DMS 273 (cell line): ENCODE measurements at regions not wholly inside any gene's neighbourhood (a gene's known extent, or its start where the extent isn't known, plus 50 kb on each side); places are given as distances from the start of the nearest gene placed in this dataset.

Experiments
- DNase-seq: peaks from one replicate; lab custom pipeline; 2025; ENCODE audit not compliant: unreplicated experiment; lab: John Stamatoyannopoulos, UW

GRCh38 chr11:103659743-103660142 is 376.7 kb upstream of the DDI1 start:
- no peak for DNase-seq

- DNase-seq, result no peak
These were observed 375.3 kb upstream of the DDI1 start for GRCh38 chr11:103661185-103661584.

- no peak for DNase-seq
These were observed 374.4 kb upstream of the DDI1 start for GRCh38 chr11:103661991-103662390.

GRCh38 chr11:103662880-103663279 is 373.6 kb upstream of the DDI1 start:
- DNase-seq, result no peak

GRCh38 chr11:103668859-103669258 is 367.6 kb upstream of the DDI1 start:
- no peak for DNase-seq

- no peak for DNase-seq
These were observed 365.2 kb upstream of the DDI1 start for GRCh38 chr11:103671143-103671651.

GRCh38 chr11:103673773-103674172 is 362.7 kb upstream of the DDI1 start:
- no peak for DNase-seq

GRCh38 chr11:103676413-103676812 is 360.0 kb upstream of the DDI1 start:
- DNase-seq, result no peak

GRCh38 chr11:103680826-103681225 is 355.6 kb upstream of the DDI1 start:
- no peak for DNase-seq

- peak; percentile 32 for DNase-seq
These were observed 354.6 kb upstream of the DDI1 start for GRCh38 chr11:103681855-103682254.

- peak; percentile 74 for DNase-seq
These were observed 353.9 kb upstream of the DDI1 start for GRCh38 chr11:103682318-103683184.

- no peak for DNase-seq
These were observed 352.9 kb upstream of the DDI1 start for GRCh38 chr11:103683576-103683975.

GRCh38 chr11:103688924-103689323 is 347.5 kb upstream of the DDI1 start:
- DNase-seq, result no peak

- DNase-seq, result no peak
These were observed 346.1 kb upstream of the DDI1 start for GRCh38 chr11:103690356-103690755.

GRCh38 chr11:103696123-103696522 is 340.3 kb upstream of the DDI1 start:
- DNase-seq, result no peak

- DNase-seq, result peak; percentile 71
These were observed 337.2 kb upstream of the DDI1 start for GRCh38 chr11:103699216-103699615.

GRCh38 chr11:103699656-103700055 is 336.8 kb upstream of the DDI1 start:
- no peak for DNase-seq

- no peak for DNase-seq
These were observed 335.8 kb upstream of the DDI1 start for GRCh38 chr11:103700622-103701021.

GRCh38 chr11:103703437-103703836 is 333.0 kb upstream of the DDI1 start:
- DNase-seq, result no peak

- DNase-seq, result no peak
These were observed 332.5 kb upstream of the DDI1 start for GRCh38 chr11:103703954-103704353.

- no peak for DNase-seq
These were observed 330.8 kb upstream of the DDI1 start for GRCh38 chr11:103705642-103706041.

- DNase-seq, result no peak
These were observed 327.1 kb upstream of the DDI1 start for GRCh38 chr11:103709371-103709770.

- DNase-seq, result no peak
These were observed 322.2 kb upstream of the DDI1 start for GRCh38 chr11:103714246-103714645.
